ENCODE measurements at regions not wholly inside any gene's neighbourhood (a gene's known extent, or its start where the extent isn't known, plus 50 kb on each side); places are given as distances from the start of the nearest gene placed in this dataset.
"Not testable (repeated sequence)": the region's sequence is repeated elsewhere in the genome, so short reads cannot be mapped to it uniquely, and the experiment has no call there.

DNA sequence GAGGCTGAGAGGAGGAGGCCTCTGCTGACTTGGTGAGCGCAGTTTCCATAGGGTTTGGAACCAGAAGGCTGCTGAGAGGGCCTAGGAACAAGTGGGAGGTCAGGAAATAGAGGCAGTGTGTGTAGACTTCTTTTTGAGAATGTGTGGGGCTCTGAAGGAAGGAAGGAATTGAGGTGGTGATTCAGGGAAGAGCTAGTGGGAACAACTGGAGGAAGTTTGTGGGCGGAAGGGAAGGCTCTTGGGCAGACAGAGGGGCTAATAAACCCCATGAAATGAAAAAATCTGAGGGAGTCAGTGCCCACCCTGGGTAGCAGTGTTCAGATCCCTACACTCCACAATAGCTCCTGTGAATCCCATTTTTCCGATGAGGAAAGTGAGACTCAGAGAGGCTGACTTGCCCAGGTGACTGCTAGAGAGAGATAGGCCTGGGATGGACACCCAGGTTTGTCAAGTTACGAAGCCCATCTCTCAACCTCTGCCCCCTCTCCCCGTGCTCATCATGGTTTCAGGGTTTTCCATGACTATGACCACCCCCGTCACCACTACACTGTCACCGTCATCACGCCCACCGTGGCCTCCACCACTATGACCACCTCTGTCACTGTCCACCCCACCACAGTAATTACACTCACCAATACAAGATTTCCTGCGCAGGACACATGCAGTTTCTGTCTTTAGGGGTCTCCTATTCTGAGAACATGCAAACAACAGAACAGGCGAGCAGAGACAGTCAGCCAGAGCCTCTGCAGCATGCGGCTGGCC is 106.4 kb downstream of the MRPL14 start:
- no peak overlapping the region for H3K4me3 ChIP-seq (ENCODE audit: low read length)
- no peak for DNase-seq (ENCODE audit: low read depth)
- H3K9ac ChIP-seq (ENCODE audit: low read length) = no peak overlapping the region
- no peaks in the 10 kb centered on the region for H3K36me3 ChIP-seq (ENCODE audit: control insufficient read depth, insufficient read depth, low read length, severe bottlenecking)
- H3K9me3 ChIP-seq (ENCODE audit: control insufficient read depth, low read length) = no peaks in the 10 kb centered on the region
- peaks cover 24% of the 10 kb centered on the region for H3K4me1 ChIP-seq (ENCODE audit: control insufficient read depth, insufficient read depth, low read length)
- H3K27me3 ChIP-seq (replicated peaks; ENCODE audit: control insufficient read depth, insufficient read depth, low read length) = no peaks in the 10 kb centered on the region

DNA sequence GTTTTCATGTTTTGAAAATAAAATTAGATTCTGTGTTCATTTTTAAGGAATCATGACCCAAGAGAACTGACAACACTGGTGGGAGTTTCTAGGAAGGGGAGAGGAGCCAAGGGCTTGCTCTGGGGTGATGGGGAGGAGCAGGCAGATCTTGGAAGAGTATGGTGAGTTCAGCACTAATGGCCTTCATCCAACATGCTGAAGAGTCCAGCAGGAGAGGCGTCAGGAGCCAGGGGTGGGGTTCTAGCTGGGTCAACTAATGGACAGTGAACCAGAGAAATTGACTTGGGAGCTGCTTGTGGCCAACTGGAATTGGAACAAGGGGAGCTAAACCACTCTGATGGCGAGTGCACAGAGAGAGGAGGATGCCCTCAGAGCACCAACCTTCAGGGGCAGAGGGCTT is 107.1 kb downstream of the MRPL14 start:
- Histone ChIP-seq H3K9me3 (ENCODE audit: control insufficient read depth, low read length) (no peaks in the 10 kb centered on the region), H3K9ac (ENCODE audit: low read length) (no peak overlapping the region), H3K4me3 (ENCODE audit: low read length) (no peak overlapping the region), H3K36me3 (ENCODE audit: control insufficient read depth, insufficient read depth, low read length, severe bottlenecking) (no peaks in the 10 kb centered on the region), H3K4me1 (ENCODE audit: control insufficient read depth, insufficient read depth, low read length) (peaks cover 24% of the 10 kb centered on the region), H3K27me3 (replicated peaks; ENCODE audit: control insufficient read depth, insufficient read depth, low read length) (no peaks in the 10 kb centered on the region)
- DNase-seq (ENCODE audit: low read depth) = no peak

DNA sequence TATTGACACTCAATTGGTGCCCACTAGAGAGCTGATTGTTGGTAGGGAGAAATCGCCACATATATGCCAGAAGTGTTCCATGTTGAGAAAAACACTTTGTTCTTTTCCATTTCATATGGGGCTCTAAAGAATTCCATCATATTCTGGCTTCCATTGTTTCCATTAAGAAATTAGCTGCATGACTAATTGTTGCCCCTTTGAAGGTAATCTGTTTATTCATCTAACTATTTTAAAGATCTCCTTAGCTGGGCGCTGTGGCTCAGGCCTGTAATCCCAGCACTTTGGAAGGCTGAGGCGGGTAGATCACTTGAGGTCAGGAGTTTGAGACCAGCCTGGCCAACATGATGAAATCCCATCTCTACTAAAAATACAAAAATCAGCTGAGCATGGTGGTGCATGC is 109.9 kb downstream of the MRPL14 start:
- peaks cover 14% of the 10 kb centered on the region for H3K9me3 ChIP-seq (ENCODE audit: control insufficient read depth, low read length)
- H3K27me3 ChIP-seq (replicated peaks; ENCODE audit: control insufficient read depth, insufficient read depth, low read length); DNase-seq (ENCODE audit: low read depth); H3K36me3 ChIP-seq (ENCODE audit: control insufficient read depth, insufficient read depth, low read length, severe bottlenecking); H3K4me3 ChIP-seq (ENCODE audit: low read length); H3K9ac ChIP-seq (ENCODE audit: low read length): not testable (repeated sequence)
- H3K4me1 ChIP-seq (ENCODE audit: control insufficient read depth, insufficient read depth, low read length) = peaks cover 23% of the 10 kb centered on the region

DNA sequence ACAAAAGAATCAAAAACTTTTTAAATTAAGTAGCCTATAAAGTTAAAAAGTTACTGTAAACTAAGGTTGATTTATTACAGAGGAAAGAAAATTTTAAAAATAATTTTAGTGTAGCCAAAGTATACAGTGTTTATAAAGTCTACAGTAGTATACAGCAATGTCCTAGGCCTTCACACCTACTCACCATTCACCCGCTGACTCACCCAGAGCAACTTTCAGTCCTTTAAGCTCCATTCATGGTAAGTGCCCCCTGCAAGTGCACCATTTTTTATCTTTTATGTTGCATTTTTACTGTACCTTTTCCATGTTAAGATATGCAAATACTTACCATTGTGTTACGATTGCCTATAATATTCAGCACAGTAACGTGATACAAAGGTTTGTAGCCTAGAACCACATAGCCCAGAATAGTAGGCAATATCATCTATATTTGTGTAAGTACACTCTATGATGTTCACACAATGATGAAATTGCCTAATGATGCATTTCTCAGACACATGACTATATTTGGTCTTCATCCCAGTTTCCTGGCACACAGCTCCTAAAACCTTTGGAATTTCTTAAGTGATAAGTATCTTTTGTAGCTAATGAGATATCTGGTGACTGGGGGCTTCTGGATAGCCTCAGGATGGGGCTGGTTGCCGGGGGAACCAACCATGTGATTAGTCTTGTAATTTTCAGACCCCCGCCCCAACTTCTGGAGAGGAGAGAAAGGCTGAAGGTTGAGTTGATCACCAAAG is 111.0 kb downstream of the MRPL14 start:
- Histone ChIP-seq H3K9ac (ENCODE audit: low read length) (no peak overlapping the region), H3K4me1 (ENCODE audit: control insufficient read depth, insufficient read depth, low read length) (peaks cover 25% of the 10 kb centered on the region), H3K4me3 (ENCODE audit: low read length) (no peak overlapping the region), H3K36me3 (ENCODE audit: control insufficient read depth, insufficient read depth, low read length, severe bottlenecking) (no peaks in the 10 kb centered on the region), H3K27me3 (replicated peaks; ENCODE audit: control insufficient read depth, insufficient read depth, low read length) (no peaks in the 10 kb centered on the region), H3K9me3 (ENCODE audit: control insufficient read depth, low read length) (peaks cover 16% of the 10 kb centered on the region)
- DNase-seq (ENCODE audit: low read depth) = peak; percentile 37

DNA sequence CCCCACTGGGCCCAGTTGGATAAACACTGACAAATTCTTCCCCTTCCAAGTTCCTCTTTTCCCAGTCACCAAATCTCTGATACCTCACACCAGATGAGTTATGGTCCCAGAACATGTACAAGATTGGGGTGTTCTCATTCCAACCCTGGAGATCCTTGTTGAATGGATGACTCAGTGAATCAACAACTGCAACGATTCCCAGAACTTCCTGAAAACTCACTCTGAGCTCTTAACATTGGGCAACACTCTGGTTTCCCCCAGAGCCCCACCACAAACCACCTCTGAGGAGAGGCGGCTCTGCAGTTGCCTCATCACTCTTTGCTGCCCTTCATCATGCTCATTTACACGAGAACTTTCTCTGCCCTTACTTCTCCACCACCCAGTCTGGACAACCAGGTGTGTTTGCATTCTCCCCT is 115.2 kb downstream of the MRPL14 start:
- no peak overlapping the region for H3K4me3 ChIP-seq (ENCODE audit: low read length)
- peaks cover 16% of the 10 kb centered on the region for H3K9me3 ChIP-seq (ENCODE audit: control insufficient read depth, low read length)
- H3K9ac ChIP-seq (ENCODE audit: low read length) = no peak overlapping the region
- H3K36me3 ChIP-seq (ENCODE audit: control insufficient read depth, insufficient read depth, low read length, severe bottlenecking) = no peaks in the 10 kb centered on the region
- DNase-seq (ENCODE audit: low read depth) = peak; percentile 68
- peaks cover 25% of the 10 kb centered on the region for H3K4me1 ChIP-seq (ENCODE audit: control insufficient read depth, insufficient read depth, low read length)
- no peaks in the 10 kb centered on the region for H3K27me3 ChIP-seq (replicated peaks; ENCODE audit: control insufficient read depth, insufficient read depth, low read length)

DNA sequence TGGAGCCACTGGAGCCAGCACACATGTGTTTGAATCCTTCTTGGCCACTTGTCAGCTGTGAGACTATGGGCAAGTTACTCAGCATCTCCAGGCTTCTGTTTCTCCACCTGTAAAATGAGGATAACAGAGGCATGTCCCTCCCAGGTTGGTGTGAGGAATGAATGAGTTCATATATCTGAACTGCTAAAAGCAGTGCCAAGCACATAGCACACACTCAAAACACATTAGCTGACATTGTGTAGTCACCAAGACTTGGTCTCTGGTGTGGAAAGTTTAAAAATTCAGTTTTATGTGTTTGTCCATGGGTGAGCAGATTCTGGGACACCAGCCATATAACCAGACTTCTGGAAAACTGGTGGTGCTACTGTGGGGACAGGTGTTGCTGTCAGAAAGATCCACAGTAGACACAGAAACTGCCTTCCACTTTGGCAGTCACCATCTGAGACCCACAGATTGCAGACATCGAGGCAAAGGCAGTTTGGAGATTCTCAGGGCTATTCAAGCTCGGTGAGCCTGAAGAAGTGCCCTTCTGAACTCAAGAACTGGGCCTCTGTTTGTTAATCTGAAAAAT is 115.8 kb downstream of the MRPL14 start:
- no peak for DNase-seq (ENCODE audit: low read depth)
- Histone ChIP-seq H3K27me3 (replicated peaks; ENCODE audit: control insufficient read depth, insufficient read depth, low read length) (no peaks in the 10 kb centered on the region), H3K36me3 (ENCODE audit: control insufficient read depth, insufficient read depth, low read length, severe bottlenecking) (no peaks in the 10 kb centered on the region), H3K4me3 (ENCODE audit: low read length) (no peak overlapping the region), H3K9ac (ENCODE audit: low read length) (no peak overlapping the region), H3K9me3 (ENCODE audit: control insufficient read depth, low read length) (peaks cover 16% of the 10 kb centered on the region), H3K4me1 (ENCODE audit: control insufficient read depth, insufficient read depth, low read length) (peaks cover 21% of the 10 kb centered on the region)

DNA sequence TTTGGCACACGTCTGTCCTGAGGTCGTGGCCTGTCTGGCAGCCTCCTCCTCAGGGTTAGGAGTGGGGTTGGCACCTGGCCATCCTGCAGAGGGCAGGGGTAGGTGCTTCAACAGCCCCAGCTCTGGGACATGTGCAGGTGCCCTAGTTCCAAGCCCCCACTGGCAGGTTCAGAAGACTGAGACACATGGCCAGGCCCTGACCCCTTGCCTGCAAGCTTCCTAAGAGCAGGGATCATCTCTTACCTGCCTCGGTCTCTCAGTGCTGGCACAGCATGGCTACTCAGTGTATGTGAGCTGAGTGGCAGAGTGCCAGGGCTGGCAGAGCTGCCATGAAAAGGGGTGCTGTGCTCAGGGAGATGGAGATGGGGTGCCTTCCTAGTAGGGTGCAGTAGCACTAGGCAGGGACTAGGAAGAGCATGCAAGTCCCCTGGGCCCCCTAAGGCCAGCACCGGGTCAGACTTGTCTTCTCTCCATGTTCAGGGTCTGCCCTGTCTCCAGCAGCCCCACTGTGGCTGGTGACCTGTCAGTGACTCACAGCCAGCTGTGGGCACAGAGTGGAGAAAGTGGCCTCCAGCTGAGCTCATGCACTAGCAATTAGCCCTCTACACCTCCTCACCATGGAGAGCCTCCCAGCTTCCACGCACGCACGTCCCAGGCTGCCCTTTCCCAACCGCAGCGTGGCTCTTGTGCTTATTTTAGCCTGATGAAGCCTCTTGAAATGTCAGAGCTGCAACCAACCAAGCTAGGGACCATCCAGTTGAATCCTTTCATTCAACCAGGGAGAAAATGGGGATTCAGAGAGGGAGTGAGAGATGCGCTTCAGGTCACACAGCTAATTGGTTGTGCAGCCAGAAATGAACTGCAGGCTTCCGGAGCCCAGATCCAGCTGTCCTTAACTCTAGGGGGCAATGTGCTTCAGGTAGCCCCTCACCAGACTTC is 116.6 kb downstream of the MRPL14 start:
- H3K27me3 ChIP-seq (replicated peaks; ENCODE audit: control insufficient read depth, insufficient read depth, low read length) = no peaks in the 10 kb centered on the region
- peaks cover 16% of the 10 kb centered on the region for H3K9me3 ChIP-seq (ENCODE audit: control insufficient read depth, low read length)
- peaks cover 18% of the 10 kb centered on the region for H3K4me1 ChIP-seq (ENCODE audit: control insufficient read depth, insufficient read depth, low read length)
- H3K9ac ChIP-seq (ENCODE audit: low read length) = no peak overlapping the region
- no peaks in the 10 kb centered on the region for H3K36me3 ChIP-seq (ENCODE audit: control insufficient read depth, insufficient read depth, low read length, severe bottlenecking)
- peak; percentile 93 for DNase-seq (ENCODE audit: low read depth)
- no peak overlapping the region for H3K4me3 ChIP-seq (ENCODE audit: low read length)

DNA sequence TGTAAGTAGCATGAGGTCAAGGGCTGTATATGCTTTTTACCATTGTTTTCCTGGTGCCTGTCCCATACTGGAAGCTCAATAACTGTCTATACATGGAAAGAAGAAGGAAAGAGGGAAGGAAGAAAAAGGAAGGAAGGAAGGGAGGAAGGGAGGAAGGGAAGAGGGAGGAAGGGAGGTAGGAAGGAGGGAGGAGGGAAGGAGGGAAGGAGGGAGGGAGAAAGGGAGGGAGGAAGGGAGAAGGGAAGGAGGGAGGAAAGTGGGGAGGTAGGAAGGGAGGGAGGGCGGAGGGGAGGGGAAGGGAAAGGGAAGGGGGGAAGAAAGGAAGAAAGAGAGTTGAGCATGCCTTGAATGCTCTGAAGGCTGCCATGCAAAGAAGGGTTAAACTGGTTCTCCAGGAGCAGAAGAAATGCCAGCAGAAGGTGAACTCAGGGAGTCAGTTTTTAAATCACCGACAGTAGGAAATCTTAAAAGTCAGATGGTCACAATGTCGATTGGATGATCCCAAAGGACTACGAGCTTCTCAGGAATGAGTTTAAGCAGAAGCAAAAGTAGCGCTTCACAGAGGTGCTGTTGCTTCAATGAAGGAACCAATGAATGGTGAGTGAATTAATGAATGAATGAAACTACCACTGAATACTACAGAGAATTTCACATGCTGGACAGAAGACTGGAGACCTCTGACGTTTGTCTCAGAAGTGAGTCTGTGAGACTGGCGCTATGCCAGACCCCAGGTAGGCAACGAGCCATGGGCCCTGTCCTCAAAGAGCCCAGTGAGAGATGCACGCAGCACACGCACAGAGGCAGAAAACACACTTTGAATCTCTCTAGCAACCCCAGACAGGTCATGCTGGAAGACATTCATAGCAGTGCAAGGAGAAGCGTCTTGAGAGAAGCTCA is 117.6 kb downstream of the MRPL14 start:
- Histone ChIP-seq H3K9ac (ENCODE audit: low read length) (no peak overlapping the region), H3K36me3 (ENCODE audit: control insufficient read depth, insufficient read depth, low read length, severe bottlenecking) (no peaks in the 10 kb centered on the region), H3K9me3 (ENCODE audit: control insufficient read depth, low read length) (peaks cover 16% of the 10 kb centered on the region), H3K4me3 (ENCODE audit: low read length) (no peak overlapping the region), H3K27me3 (replicated peaks; ENCODE audit: control insufficient read depth, insufficient read depth, low read length) (no peaks in the 10 kb centered on the region), H3K4me1 (ENCODE audit: control insufficient read depth, insufficient read depth, low read length) (peaks cover 22% of the 10 kb centered on the region)
- DNase-seq (ENCODE audit: low read depth) = no peak

DNA sequence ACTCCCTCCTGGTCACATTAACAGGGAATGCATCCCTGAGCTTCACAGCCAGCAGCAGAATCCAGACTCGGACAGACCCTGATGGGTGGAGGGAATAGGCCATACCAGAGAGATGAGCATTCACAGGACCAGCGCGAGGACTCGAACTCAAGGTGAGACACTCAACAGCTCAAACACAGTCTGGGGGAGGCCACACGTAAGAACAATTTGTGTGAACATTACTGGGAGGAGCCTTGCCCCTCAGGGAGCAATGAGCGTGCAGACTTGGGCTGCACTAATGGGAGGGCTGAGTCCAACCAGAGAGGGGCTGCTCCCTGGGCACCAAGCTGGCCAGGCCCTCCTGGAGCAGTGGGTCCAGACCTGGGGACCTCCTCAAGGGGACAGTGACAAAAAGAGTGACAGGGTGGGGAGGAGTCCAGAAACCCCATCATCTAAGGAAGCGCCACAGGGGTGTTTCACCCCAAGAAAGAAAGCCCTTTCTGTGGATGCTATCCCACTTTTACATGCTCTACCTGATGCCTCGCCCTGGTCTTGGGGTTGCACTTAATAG is 118.4 kb downstream of the MRPL14 start:
- Histone ChIP-seq H3K4me1 (ENCODE audit: control insufficient read depth, insufficient read depth, low read length) (peaks cover 23% of the 10 kb centered on the region), H3K4me3 (ENCODE audit: low read length) (no peak overlapping the region), H3K36me3 (ENCODE audit: control insufficient read depth, insufficient read depth, low read length, severe bottlenecking) (no peaks in the 10 kb centered on the region), H3K9ac (ENCODE audit: low read length) (no peak overlapping the region), H3K27me3 (replicated peaks; ENCODE audit: control insufficient read depth, insufficient read depth, low read length) (no peaks in the 10 kb centered on the region), H3K9me3 (ENCODE audit: control insufficient read depth, low read length) (peaks cover 16% of the 10 kb centered on the region)
- DNase-seq (ENCODE audit: low read depth) = no peak
